ENCODE measurements at regions not wholly inside any gene's neighbourhood (a gene's known extent, or its start where the extent isn't known, plus 50 kb on each side); places are given as distances from the start of the nearest gene placed in this dataset.
A peak's percentile ranks its signal among the peaks of the same experiment; 100 is the strongest.

DNA sequence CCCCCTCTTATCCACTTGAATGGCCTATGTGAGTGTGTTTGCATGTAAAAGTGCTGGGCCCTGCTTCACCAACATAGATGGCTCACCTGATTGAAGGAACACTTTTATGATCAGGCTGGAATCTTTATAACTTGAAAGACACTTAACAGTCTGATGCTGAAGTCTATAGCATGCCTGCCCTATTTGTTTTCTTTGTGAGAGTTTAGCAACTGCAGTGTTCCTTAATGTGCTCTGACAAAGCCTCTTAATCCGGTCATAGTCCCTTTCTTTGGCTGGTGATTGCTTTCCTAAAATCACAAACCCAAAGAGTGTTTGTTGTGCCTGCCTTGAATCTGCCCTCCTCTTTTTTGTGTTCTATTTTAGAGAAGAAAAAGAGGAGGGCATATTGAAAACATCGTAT is 1382.8 kb upstream of the CELF4 start:
- Histone ChIP-seq H3K36me3 (ENCODE audit: insufficient read depth) (peaks cover 6% of the 10 kb centered on the region), H3K4me2 (no peak overlapping the region; the same call in 1 of the 2 replicates), H3K79me2 (replicated peaks; ENCODE audit: insufficient read depth) (no peaks in the 10 kb centered on the region), H3K4me1 (ENCODE audit: insufficient read depth) (peaks cover 9% of the 10 kb centered on the region; the same call in 1 of the 2 replicates), H3F3A (replicated peaks; ENCODE audit: low read depth) (no peaks in the 10 kb centered on the region), H4K20me1 (replicated peaks; ENCODE audit: insufficient read depth) (no peaks in the 10 kb centered on the region), H3K9me2 (ENCODE audit: insufficient read depth) (no peaks in the 10 kb centered on the region), H2AFZ (peak overlapping the region; percentile 92), H3K27ac (ENCODE audit: low read depth) (no peak overlapping the region), H3K27me3 (ENCODE audit: insufficient read depth) (no peaks in the 10 kb centered on the region), H3K4me3 (no peak overlapping the region)
- H3K4me3 Mint-ChIP-seq: no peak overlapping the region
- TF ChIP-seq JUNB (IDR thresholded peaks at IDR 0.05; ENCODE audit: unreplicated experiment) (no peak), ZNF331 (CRISPR knock-in tag; IDR thresholded peaks at IDR 0.05; ENCODE audit: low read depth) (no peak), STAT1 (IDR thresholded peaks at IDR 0.05; ENCODE audit: unreplicated experiment) (no peak), EZH2 (IDR thresholded peaks at IDR 0.05; ENCODE audit: low read depth, unreplicated experiment) (no peak), POLR2AphosphoS5 (IDR thresholded peaks at IDR 0.05; ENCODE audit: low read depth) (no peak), ZNF462 (CRISPR knock-in tag; IDR thresholded peaks at IDR 0.05) (no peak), EZH2phosphoT487 (IDR thresholded peaks at IDR 0.05; ENCODE audit: unreplicated experiment) (no peak), CREB1 (CRISPR knock-in tag; IDR thresholded peaks at IDR 0.05; ENCODE audit: low read depth) (no peak), NANOG (IDR thresholded peaks at IDR 0.05; ENCODE audit: borderline replicate concordance) (no peak), CTCF (conservative IDR thresholded peaks at IDR 0.05; ENCODE audit: low read depth in 2 of 2) (no peak), ZNF114 (CRISPR knock-in tag; IDR thresholded peaks at IDR 0.05) (no peak)
- TF ChIP-seq, protein P1, sequence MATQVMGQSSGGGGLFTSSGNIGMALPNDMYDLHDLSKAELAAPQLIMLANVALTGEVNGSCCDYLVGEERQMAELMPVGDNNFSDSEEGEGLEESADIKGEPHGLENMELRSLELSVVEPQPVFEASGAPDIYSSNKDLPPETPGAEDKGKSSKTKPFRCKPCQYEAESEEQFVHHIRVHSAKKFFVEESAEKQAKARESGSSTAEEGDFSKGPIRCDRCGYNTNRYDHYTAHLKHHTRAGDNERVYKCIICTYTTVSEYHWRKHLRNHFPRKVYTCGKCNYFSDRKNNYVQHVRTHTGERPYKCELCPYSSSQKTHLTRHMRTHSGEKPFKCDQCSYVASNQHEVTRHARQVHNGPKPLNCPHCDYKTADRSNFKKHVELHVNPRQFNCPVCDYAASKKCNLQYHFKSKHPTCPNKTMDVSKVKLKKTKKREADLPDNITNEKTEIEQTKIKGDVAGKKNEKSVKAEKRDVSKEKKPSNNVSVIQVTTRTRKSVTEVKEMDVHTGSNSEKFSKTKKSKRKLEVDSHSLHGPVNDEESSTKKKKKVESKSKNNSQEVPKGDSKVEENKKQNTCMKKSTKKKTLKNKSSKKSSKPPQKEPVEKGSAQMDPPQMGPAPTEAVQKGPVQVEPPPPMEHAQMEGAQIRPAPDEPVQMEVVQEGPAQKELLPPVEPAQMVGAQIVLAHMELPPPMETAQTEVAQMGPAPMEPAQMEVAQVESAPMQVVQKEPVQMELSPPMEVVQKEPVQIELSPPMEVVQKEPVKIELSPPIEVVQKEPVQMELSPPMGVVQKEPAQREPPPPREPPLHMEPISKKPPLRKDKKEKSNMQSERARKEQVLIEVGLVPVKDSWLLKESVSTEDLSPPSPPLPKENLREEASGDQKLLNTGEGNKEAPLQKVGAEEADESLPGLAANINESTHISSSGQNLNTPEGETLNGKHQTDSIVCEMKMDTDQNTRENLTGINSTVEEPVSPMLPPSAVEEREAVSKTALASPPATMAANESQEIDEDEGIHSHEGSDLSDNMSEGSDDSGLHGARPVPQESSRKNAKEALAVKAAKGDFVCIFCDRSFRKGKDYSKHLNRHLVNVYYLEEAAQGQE (IDR thresholded peaks at IDR 0.05; ENCODE audit: unreplicated experiment): no peak
- TF ChIP-seq, protein P2, sequence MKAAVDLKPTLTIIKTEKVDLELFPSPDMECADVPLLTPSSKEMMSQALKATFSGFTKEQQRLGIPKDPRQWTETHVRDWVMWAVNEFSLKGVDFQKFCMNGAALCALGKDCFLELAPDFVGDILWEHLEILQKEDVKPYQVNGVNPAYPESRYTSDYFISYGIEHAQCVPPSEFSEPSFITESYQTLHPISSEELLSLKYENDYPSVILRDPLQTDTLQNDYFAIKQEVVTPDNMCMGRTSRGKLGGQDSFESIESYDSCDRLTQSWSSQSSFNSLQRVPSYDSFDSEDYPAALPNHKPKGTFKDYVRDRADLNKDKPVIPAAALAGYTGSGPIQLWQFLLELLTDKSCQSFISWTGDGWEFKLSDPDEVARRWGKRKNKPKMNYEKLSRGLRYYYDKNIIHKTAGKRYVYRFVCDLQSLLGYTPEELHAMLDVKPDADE (IDR thresholded peaks at IDR 0.05): no peak
- DNase-seq (ENCODE audit: low spot score) (no peak), ATAC-seq (no peak)
- peaks cover 6% of the 10 kb centered on the region; the same call in 1 of the 3 replicates for H3K4me1 Mint-ChIP-seq
- no peaks in the 10 kb centered on the region for H3K27me3 Mint-ChIP-seq (ENCODE audit: insufficient read depth, low read depth, poor library complexity)
- H3K27ac Mint-ChIP-seq: no peak overlapping the region
- H3K9me3 Mint-ChIP-seq: peaks cover 28% of the 10 kb centered on the region
- H3K36me3 Mint-ChIP-seq (ENCODE audit: low read depth): peaks cover 27% of the 10 kb centered on the region

All from GM23338 (cell line).